Endothelial cell of umbilical vein (primary cell): ENCODE measurements at regions not wholly inside any gene's neighbourhood (a gene's known extent, or its start where the extent isn't known, plus 50 kb on each side); places are given as distances from the start of the nearest gene placed in this dataset.

ENCODE experiments used
- BruUV-seq: library from RNA; stranded (reverse); fragments of 400-500 nt; replicated peaks from 2 replicates; lab custom pipeline; 2021; lab: Mats Ljungman, UMichigan
- CTCF ChIA-PET: fragments of 300-600, 350-600 bp; sonication (Branson Sonifier 250); formaldehyde crosslinking; loops from one replicate; lab custom pipeline; 2021; ENCODE audit warnings: antibody characterized with exemption, inconsistent platforms; lab: Charles Lee
- POLR2A ChIA-PET: fragments of 300-600, 350-600 bp; sonication (Branson Sonifier 250); formaldehyde crosslinking; loops from one replicate; lab custom pipeline; 2021; ENCODE audit warnings: antibody characterized with exemption, inconsistent platforms; lab: Charles Lee
- DNase-seq: peaks from one replicate; pipeline ENCODE4 v3.0.0-alpha.2; 2011; ENCODE audit warnings: low read depth, low spot score
- FAIRE-seq: peaks from 2 replicates; lab custom pipeline; 2011; peaks lifted over from hg19 to GRCh38; lab: Jason Lieb, UNC
- H2AFZ ChIP-seq: 2 replicates; pipeline ENCODE4 v1.6.0; 2012; ENCODE audit warnings: low read depth, low read length, control low read depth, inconsistent platforms
- H3K27ac ChIP-seq: 2 replicates; pipeline ENCODE4 v1.5.1; 2011; ENCODE audit warnings: low read depth, mild to moderate bottlenecking, control low read depth, low read length, moderate library complexity; ENCODE audit not compliant: insufficient read depth
- H3K27me3 ChIP-seq, 2 experiments: 2 replicates each; pipeline versions ENCODE4 v1.6.0 to v1.6.1; 2011; ENCODE audit warnings: low read length in 2 of 2, mixed read lengths in 1 of 2; ENCODE audit not compliant: control insufficient read depth in 2 of 2, insufficient read depth in 2 of 2
- H3K36me3 ChIP-seq, 2 experiments: 2 replicates in 1 of 2; 3 replicates in 1 of 2; pipeline ENCODE4 v1.5.1; 2011; ENCODE audit warnings: low read length in 2 of 2, mild to moderate bottlenecking in 1 of 2, moderate library complexity in 1 of 2; ENCODE audit not compliant: control insufficient read depth in 2 of 2, insufficient read depth in 2 of 2; ENCODE audit errors: extremely low read depth in 1 of 2
- H3K4me1 ChIP-seq: 3 replicates; pipeline ENCODE4 v1.5.1; 2011; ENCODE audit warnings: mild to moderate bottlenecking, low read length; ENCODE audit not compliant: control insufficient read depth, insufficient read depth; ENCODE audit errors: extremely low read depth
- H3K4me2 ChIP-seq: 2 replicates; pipeline ENCODE4 v1.6.1; 2011; ENCODE audit warnings: low read length, control low read depth, mixed read lengths; ENCODE audit not compliant: insufficient read depth
- H3K4me3 ChIP-seq, 3 experiments: fragments of 200-600 bp in 1 of 3; sonication (generic), shearing (Covaris generic) in 1 of 3; replicated peaks in 1 of 3; 2 replicates each; pipeline ENCODE4 v1.5.1; 2011 to 2016; ENCODE audit warnings: control low read depth in 3 of 3, low read length in 3 of 3, mild to moderate bottlenecking in 2 of 3, inconsistent platforms in 1 of 3, low read depth in 1 of 3, moderate library complexity in 1 of 3; ENCODE audit not compliant: insufficient read depth in 1 of 3
- H3K79me2 ChIP-seq: 2 replicates; pipeline ENCODE4 v1.6.0; 2012; ENCODE audit warnings: low read length, inconsistent platforms; ENCODE audit not compliant: control insufficient read depth, insufficient read depth
- H3K9ac ChIP-seq: replicated peaks from 2 replicates; pipeline ENCODE3; 2011; ENCODE audit warnings: low read length, control low read depth; ENCODE audit not compliant: insufficient read depth; ENCODE audit errors: extremely low read depth
- H3K9me1 ChIP-seq: replicated peaks from 3 replicates; pipeline ENCODE4 v1.6.0; 2011; ENCODE audit warnings: mild to moderate bottlenecking, low read length; ENCODE audit not compliant: control insufficient read depth, insufficient read depth; ENCODE audit errors: extremely low read depth
- H3K9me3 ChIP-seq: replicated peaks from 2 replicates; pipeline ENCODE4 v1.5.1; 2012; ENCODE audit warnings: low read length, inconsistent platforms; ENCODE audit not compliant: control insufficient read depth, insufficient read depth
- H4K20me1 ChIP-seq: replicated peaks from 2 replicates; pipeline ENCODE3; 2011; ENCODE audit warnings: mild to moderate bottlenecking, low read length; ENCODE audit not compliant: control insufficient read depth, insufficient read depth; ENCODE audit errors: extremely low read depth
- CTCF ChIP-seq, 2 donors: IDR thresholded peaks; 1 replicate in 1 of 2; 2 replicates in 1 of 2; pipeline ENCODE4 v1.5.1; 2011; ENCODE audit warnings: low read length in 2 of 2, mild to moderate bottlenecking in 2 of 2, moderate library complexity in 2 of 2, control low read depth in 1 of 2, inconsistent platforms in 1 of 2, low read depth in 1 of 2; ENCODE audit not compliant: insufficient read depth in 1 of 2; ENCODE audit errors: extremely low read depth in 1 of 2
- EZH2 ChIP-seq: IDR thresholded peaks from 2 replicates; pipeline ENCODE4 v1.6.1; 2012; ENCODE audit warnings: borderline replicate concordance, low read depth, mild to moderate bottlenecking, moderate library complexity, low read length, inconsistent platforms; ENCODE audit not compliant: severe bottlenecking
- FOS ChIP-seq: IDR thresholded peaks from 2 replicates; pipeline ENCODE4 v1.6.1; 2011; ENCODE audit warnings: mild to moderate bottlenecking, low read length, moderate library complexity, borderline replicate concordance; ENCODE audit not compliant: insufficient read depth
- GATA2 ChIP-seq: IDR thresholded peaks from 2 replicates; pipeline ENCODE4 v1.7.0; 2011; ENCODE audit warnings: low read depth, mild to moderate bottlenecking, moderate library complexity, mixed read lengths, low read length; ENCODE audit not compliant: insufficient read length, insufficient read depth
- JUN ChIP-seq: IDR thresholded peaks from 2 replicates; pipeline ENCODE4 v1.6.1; 2011; ENCODE audit warnings: borderline replicate concordance, low read depth; ENCODE audit not compliant: insufficient read length, insufficient read depth
- MAX ChIP-seq: IDR thresholded peaks from 2 replicates; pipeline ENCODE4 v1.6.1; 2011; ENCODE audit not compliant: insufficient read depth, insufficient read length
- MYC ChIP-seq: IDR thresholded peaks from one replicate; pipeline ENCODE4 v1.6.1; 2011; ENCODE audit warnings: mild to moderate bottlenecking, low read depth, low read length
- POLR2A ChIP-seq: IDR thresholded peaks from 2 replicates; pipeline ENCODE4 v1.6.1; 2012; ENCODE audit warnings: low read depth, mild to moderate bottlenecking, control low read depth, low read length
- POLR2AphosphoS5 ChIP-seq: IDR thresholded peaks from 2 replicates; pipeline ENCODE4 v1.6.1; 2012; ENCODE audit warnings: low read depth, mild to moderate bottlenecking, control low read depth, low read length, moderate library complexity; ENCODE audit not compliant: insufficient read depth
- dilution Hi-C: fragments of 300-500 bp; cut with MboI; formaldehyde crosslinking; loops from one replicate; pipeline ENCODE4 v1.15.0; 2019; ENCODE audit warnings: low sequenced_read_pairs; ENCODE audit not compliant: extremely low pct_ligation_motif_present
- intact Hi-C: fragments of 100-400 bp; cut with micrococcal nuclease; formaldehyde crosslinking; loops from one replicate; pipeline ENCODE4 v1.10.0; 2022

DNA sequence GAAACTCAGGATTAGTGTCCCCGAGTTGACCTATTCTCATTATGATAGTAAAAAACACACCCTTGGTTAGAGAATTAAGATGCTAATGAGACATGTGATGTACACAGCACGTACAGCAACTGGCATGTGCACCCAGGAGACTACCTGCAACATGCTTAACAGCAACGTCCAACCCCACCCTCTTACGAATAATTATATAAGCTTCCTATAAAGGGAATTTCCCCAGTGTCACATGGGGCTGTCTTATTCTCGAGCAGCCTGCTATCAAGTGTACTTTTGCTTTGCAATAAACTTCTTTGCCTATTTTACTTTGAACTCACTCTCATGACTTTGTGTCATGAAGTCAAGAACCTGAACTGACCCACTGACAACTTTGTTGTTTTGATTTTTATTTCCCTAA is 62.4 kb upstream of the PMFBP1 start:
- no peak for DNase-seq
- no peaks in the 10 kb centered on the region for H3K4me1 ChIP-seq
- dilution Hi-C loops, result no loop called here
- ChIA-PET POLR2A (no interaction called here), CTCF (no interaction called here)
- TF ChIP-seq JUN, result no peak
- no peak for TF ChIP-seq CTCF (IDR thresholded peaks at IDR 0.05; ENCODE audit: extremely low read depth in 1 of 2, insufficient read depth in 1 of 2, low read depth in 1 of 2, low read length in 2 of 2)
- H3K9ac ChIP-seq, result no peak overlapping the region
- FAIRE-seq, result no peak
- no TSS peak for BruUV-seq
- no peak overlapping the region for H2AFZ ChIP-seq
- H3K27ac ChIP-seq, result no peak overlapping the region
- intact Hi-C loops, result no loop called here
- H3K36me3 ChIP-seq, result no peaks in the 10 kb centered on the region
- H3K4me2 ChIP-seq, result no peak overlapping the region
- H4K20me1 ChIP-seq, result no peaks in the 10 kb centered on the region
- no peaks in the 10 kb centered on the region for H3K9me3 ChIP-seq
- H3K27me3 ChIP-seq, result no peaks in the 10 kb centered on the region
- no peak overlapping the region for H3K4me3 ChIP-seq
- H3K9me1 ChIP-seq, result no peaks in the 10 kb centered on the region
- no peaks in the 10 kb centered on the region for H3K79me2 ChIP-seq

- H3K27ac ChIP-seq, result no peak overlapping the region
- dilution Hi-C loops (no loop called here), intact Hi-C loops (no loop called here)
- H3K9me1 ChIP-seq, result no peaks in the 10 kb centered on the region
- FAIRE-seq (no peak), DNase-seq (no peak)
- H4K20me1 ChIP-seq, result no peaks in the 10 kb centered on the region
- no peak overlapping the region for H3K4me3 ChIP-seq
- H2AFZ ChIP-seq, result no peak overlapping the region
- ChIA-PET POLR2A (no interaction called here), CTCF (interaction anchor here (1.6 kb wide), 1 partner anchor 11 kb away, joined by 4 read pairs; no protein-coding TSS in a partner anchor)
- no peaks in the 10 kb centered on the region for H3K9me3 ChIP-seq
- BruUV-seq, result no TSS peak
- H3K4me1 ChIP-seq, result no peaks in the 10 kb centered on the region
- no peaks in the 10 kb centered on the region for H3K79me2 ChIP-seq
- peaks cover 0 to under 1% of the 10 kb centered on the region in 2 experiments for H3K27me3 ChIP-seq
- no peak overlapping the region for H3K9ac ChIP-seq
- TF ChIP-seq FOS, result no peak
- no peak for TF ChIP-seq GATA2
- TF ChIP-seq EZH2, result no peak
- no peak for TF ChIP-seq POLR2A
- no peak for TF ChIP-seq CTCF (IDR thresholded peaks at IDR 0.05; ENCODE audit: extremely low read depth in 1 of 2, insufficient read depth in 1 of 2, low read depth in 1 of 2, low read length in 2 of 2)
- no peak for TF ChIP-seq POLR2AphosphoS5
- TF ChIP-seq JUN, result no peak
- no peak for TF ChIP-seq MAX
- TF ChIP-seq MYC, result no peak
- H3K36me3 ChIP-seq, result no peaks in the 10 kb centered on the region
- H3K4me2 ChIP-seq, result no peak overlapping the region
Measured at GRCh38 chr16:72228014-72228413, 56.1 kb upstream of the PMFBP1 start.
